HCT116 (cell line): ENCODE measurements at regions not wholly inside any gene's neighbourhood (a gene's known extent, or its start where the extent isn't known, plus 50 kb on each side); places are given as distances from the start of the nearest gene placed in this dataset.

Source experiments
- ATAC-seq: fragments of 200-7000 bp; cut with Tn5 transposase; 2 replicates; pipeline ENCODE4 v1.9.1; 2020; ENCODE audit warnings: mild to moderate bottlenecking, moderate library complexity
- BruUV-seq: library from RNA; stranded (reverse); fragments of 400-500 nt; replicated peaks from 2 replicates; lab custom pipeline; 2021; lab: Mats Ljungman, UMichigan
- CTCF ChIA-PET: fragments of 300-600 bp; sonication (Branson Sonifier 250); formaldehyde crosslinking; loops from one replicate; lab custom pipeline; 2021; ENCODE audit warnings: antibody characterized with exemption; lab: Charles Lee
- POLR2A ChIA-PET: fragments of 300-600, 350-600 bp; sonication (Branson Sonifier 250); formaldehyde crosslinking; loops from one replicate; lab custom pipeline; 2021; ENCODE audit warnings: antibody characterized with exemption; lab: Charles Lee
- RAD21 ChIA-PET, 2 experiments: fragments of 300-600 bp; sonication (Branson Sonifier 250); formaldehyde crosslinking; loops; one replicate each; lab custom pipeline; 2023; ENCODE audit warnings: low total read pairs in 2 of 2; ENCODE audit not compliant: uncharacterized antibody in 2 of 2, unreplicated experiment in 2 of 2, low non-redundant PET in 1 of 2; lab: Charles Lee
- DNase-seq: peaks from one replicate; pipeline ENCODE4 v3.0.0-alpha.2; 2010; ENCODE audit warnings: low read depth, low spot score
- H2AFZ ChIP-seq: fragments of 200-600 bp; shearing (Covaris generic), sonication (generic); 2 replicates; pipeline ENCODE4 v1.6.1; 2017; ENCODE audit warnings: low read depth, mixed run types, mixed read lengths, antibody characterized with exemption, low read length; ENCODE audit not compliant: poor library complexity, severe bottlenecking
- H3K27ac ChIP-seq: 2 replicates; pipeline ENCODE4 v1.5.1; 2012; ENCODE audit warnings: low read depth, low read length
- H3K27me3 ChIP-seq: fragments of 200-600 bp; sonication (generic); 2 replicates; pipeline ENCODE4 v1.6.1; 2016; ENCODE audit warnings: mixed run types, low read length, mixed read lengths; ENCODE audit not compliant: insufficient read depth
- H3K36me3 ChIP-seq, 2 experiments: fragments of 200-500 bp in 1 of 2; fragments of 200-600 bp in 1 of 2; sonication (Bioruptor generic) in 1 of 2; sonication (generic) in 1 of 2; 2 replicates each; pipeline versions ENCODE4 v1.5.1 to v1.6.1; 2014 to 2016; ENCODE audit warnings: low read length in 2 of 2, inconsistent platforms in 1 of 2, mixed read lengths in 1 of 2, mixed run types in 1 of 2; ENCODE audit not compliant: insufficient read depth in 2 of 2, control insufficient read depth in 1 of 2
- H3K4me1 ChIP-seq, 2 experiments: fragments of 200-600 bp in 1 of 2; sonication (generic) in 1 of 2; 2 replicates each; pipeline versions ENCODE4 v1.5.1 to v1.6.1; 2012 to 2017; ENCODE audit warnings: low read length in 2 of 2, inconsistent platforms in 1 of 2, mild to moderate bottlenecking in 1 of 2, mixed read lengths in 1 of 2, mixed run types in 1 of 2, moderate library complexity in 1 of 2; ENCODE audit not compliant: insufficient read depth in 2 of 2, control insufficient read depth in 1 of 2
- H3K4me2 ChIP-seq: fragments of 200-600 bp; sonication (generic); 2 replicates; pipeline ENCODE4 v1.6.1; 2017; ENCODE audit warnings: mixed run types, low read length, mixed read lengths
- H3K4me3 ChIP-seq, 2 experiments: fragments of 200-600 bp in 1 of 2; sonication (generic) in 1 of 2; replicated peaks in 1 of 2; 2 replicates each; pipeline ENCODE4 v1.5.1; 2011 to 2016; ENCODE audit warnings: low read length in 2 of 2, control low read depth in 1 of 2, low read depth in 1 of 2, mild to moderate bottlenecking in 1 of 2, mixed read lengths in 1 of 2, mixed run types in 1 of 2
- H3K79me2 ChIP-seq: fragments of 200-600 bp; sonication (generic); 2 replicates; pipeline ENCODE4 v1.6.1; 2017; ENCODE audit warnings: mild to moderate bottlenecking, mixed run types, low read length, moderate library complexity, mixed read lengths; ENCODE audit not compliant: insufficient read depth
- H3K9ac ChIP-seq: fragments of 200-600 bp; sonication (generic); 2 replicates; pipeline ENCODE4 v1.6.1; 2016; ENCODE audit warnings: low read length, mixed read lengths
- H3K9me2 ChIP-seq: fragments of 200-600 bp; sonication (generic), shearing (Covaris generic); 2 replicates; pipeline ENCODE4 v1.6.1; 2017; ENCODE audit warnings: mixed run types, mild to moderate bottlenecking, moderate library complexity; ENCODE audit not compliant: insufficient read depth
- H3K9me3 ChIP-seq, 2 experiments: fragments of 200-500 bp in 1 of 2; fragments of 200-600 bp in 1 of 2; sonication (Bioruptor generic) in 1 of 2; sonication (generic) in 1 of 2; 2 replicates each; pipeline ENCODE4 v1.6.1; 2014 to 2017; ENCODE audit warnings: low read length in 2 of 2, mixed read lengths in 2 of 2, inconsistent platforms in 1 of 2, low read depth in 1 of 2, mild to moderate bottlenecking in 1 of 2, mixed run types in 1 of 2, moderate library complexity in 1 of 2; ENCODE audit not compliant: control insufficient read depth in 1 of 2, insufficient read depth in 1 of 2
- H4K20me1 ChIP-seq: fragments of 200-600 bp; sonication (generic), shearing (Covaris generic); 2 replicates; pipeline ENCODE4 v1.6.1; 2017; ENCODE audit warnings: mixed run types, mild to moderate bottlenecking, moderate library complexity; ENCODE audit not compliant: insufficient read depth
- EZH2 ChIP-seq: fragments of 200-600 bp; sonication (generic); IDR thresholded peaks from 2 replicates; pipeline ENCODE4 v1.6.1; 2017; ENCODE audit warnings: antibody characterized with exemption, mixed run types
- EZH2phosphoT487 ChIP-seq: fragments of 200-600 bp; IDR thresholded peaks from 2 replicates; pipeline ENCODE4 v1.6.1; 2018; ENCODE audit warnings: antibody characterized with exemption, borderline replicate concordance
- FOSL1 ChIP-seq: IDR thresholded peaks from 2 replicates; pipeline ENCODE4 v1.6.1; 2012; ENCODE audit warnings: low read depth
- POLR2A ChIP-seq: IDR thresholded peaks from 2 replicates; pipeline ENCODE4 v1.7.0; 2011; ENCODE audit warnings: borderline replicate concordance; ENCODE audit not compliant: insufficient read depth, insufficient read length; ENCODE audit errors: extremely low read depth
- SP1 ChIP-seq: IDR thresholded peaks from 2 replicates; pipeline ENCODE4 v1.6.1; 2012; ENCODE audit warnings: low read depth
- SRF ChIP-seq: IDR thresholded peaks from 2 replicates; pipeline ENCODE4 v1.6.1; 2012; ENCODE audit warnings: low read depth
- TCF7L2 ChIP-seq: IDR thresholded peaks from 2 replicates; pipeline ENCODE4 v1.7.0; 2011; ENCODE audit warnings: borderline replicate concordance, inconsistent platforms; ENCODE audit not compliant: insufficient read depth, insufficient read length; ENCODE audit errors: extremely low read depth
- intact Hi-C: fragments of 100-400 bp; cut with micrococcal nuclease; formaldehyde crosslinking; loops from 2 replicates; pipeline ENCODE4 v1.10.0; 2022
- TF ChIP-seq, protein P1 (sequence below): IDR thresholded peaks from 2 replicates; pipeline ENCODE4 v1.6.1; 2011; ENCODE audit warnings: mild to moderate bottlenecking, low read length, moderate library complexity; ENCODE audit not compliant: insufficient replicate concordance; ENCODE audit errors: extremely low read depth
- TF ChIP-seq, protein P2 (sequence below): IDR thresholded peaks from 2 replicates; pipeline ENCODE4 v1.6.1; 2012
- TF ChIP-seq, protein P3 (sequence below), 3 experiments: fragments of 200-600 bp in 1 of 3; sonication (generic) in 1 of 3; IDR thresholded peaks in 2 of 3; conservative IDR thresholded peaks in 1 of 3; 2 replicates each; pipeline ENCODE4 v1.5.1; 2012 to 2017; ENCODE audit warnings: low read depth in 2 of 3, low read length in 2 of 3, antibody characterized with exemption in 1 of 3, borderline replicate concordance in 1 of 3, control low read depth in 1 of 3, mild to moderate bottlenecking in 1 of 3, mixed read lengths in 1 of 3, mixed run types in 1 of 3, moderate library complexity in 1 of 3; ENCODE audit not compliant: insufficient read depth in 1 of 3

DNA sequence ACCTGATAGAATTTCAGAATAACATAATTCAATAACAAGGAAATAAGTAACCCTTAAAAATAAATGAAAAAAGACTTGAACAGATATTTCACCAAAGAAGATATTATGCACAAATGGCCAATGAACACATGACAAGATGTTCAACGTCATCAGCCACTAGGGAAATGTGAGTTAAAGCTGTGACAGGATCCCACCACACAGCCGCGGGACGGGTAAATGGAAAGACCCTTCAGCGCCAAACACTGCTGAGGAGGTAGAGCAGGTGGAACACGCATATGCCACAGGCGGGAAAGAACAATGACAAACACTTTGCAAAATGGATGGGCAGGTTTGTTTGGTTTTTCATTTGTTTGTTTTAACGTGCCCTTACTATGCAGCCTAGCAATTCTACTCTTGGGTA, 86.1 kb upstream of the RNF32 start:
- no peak for ATAC-seq

More for the DNA sequence above, 86.1 kb upstream of the RNF32 start:
- Histone ChIP-seq H4K20me1 (no peaks in the 10 kb centered on the region), H3K4me2 (no peak overlapping the region), H3K9me3 (no peaks in the 10 kb centered on the region), H3K4me1 (peaks cover 0 to 4% of the 10 kb centered on the region in 2 experiments; a peak in 1 of 4 replicates), H3K9me2 (no peaks in the 10 kb centered on the region), H3K36me3 (no peaks in the 10 kb centered on the region), H3K4me3 (no peak overlapping the region), H2AFZ (no peak overlapping the region), H3K27me3 (no peaks in the 10 kb centered on the region), H3K27ac (no peak overlapping the region), H3K79me2 (no peaks in the 10 kb centered on the region), H3K9ac (no peak overlapping the region)
- TF ChIP-seq, protein P1, sequence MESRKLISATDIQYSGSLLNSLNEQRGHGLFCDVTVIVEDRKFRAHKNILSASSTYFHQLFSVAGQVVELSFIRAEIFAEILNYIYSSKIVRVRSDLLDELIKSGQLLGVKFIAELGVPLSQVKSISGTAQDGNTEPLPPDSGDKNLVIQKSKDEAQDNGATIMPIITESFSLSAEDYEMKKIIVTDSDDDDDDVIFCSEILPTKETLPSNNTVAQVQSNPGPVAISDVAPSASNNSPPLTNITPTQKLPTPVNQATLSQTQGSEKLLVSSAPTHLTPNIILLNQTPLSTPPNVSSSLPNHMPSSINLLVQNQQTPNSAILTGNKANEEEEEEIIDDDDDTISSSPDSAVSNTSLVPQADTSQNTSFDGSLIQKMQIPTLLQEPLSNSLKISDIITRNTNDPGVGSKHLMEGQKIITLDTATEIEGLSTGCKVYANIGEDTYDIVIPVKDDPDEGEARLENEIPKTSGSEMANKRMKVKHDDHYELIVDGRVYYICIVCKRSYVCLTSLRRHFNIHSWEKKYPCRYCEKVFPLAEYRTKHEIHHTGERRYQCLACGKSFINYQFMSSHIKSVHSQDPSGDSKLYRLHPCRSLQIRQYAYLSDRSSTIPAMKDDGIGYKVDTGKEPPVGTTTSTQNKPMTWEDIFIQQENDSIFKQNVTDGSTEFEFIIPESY, result no peak
- TF ChIP-seq TCF7L2, result no peak
- no peak for TF ChIP-seq EZH2
- TF ChIP-seq, protein P2, sequence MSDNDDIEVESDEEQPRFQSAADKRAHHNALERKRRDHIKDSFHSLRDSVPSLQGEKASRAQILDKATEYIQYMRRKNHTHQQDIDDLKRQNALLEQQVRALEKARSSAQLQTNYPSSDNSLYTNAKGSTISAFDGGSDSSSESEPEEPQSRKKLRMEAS, result no peak
- no peak for TF ChIP-seq EZH2phosphoT487
- TF ChIP-seq, protein P3, sequence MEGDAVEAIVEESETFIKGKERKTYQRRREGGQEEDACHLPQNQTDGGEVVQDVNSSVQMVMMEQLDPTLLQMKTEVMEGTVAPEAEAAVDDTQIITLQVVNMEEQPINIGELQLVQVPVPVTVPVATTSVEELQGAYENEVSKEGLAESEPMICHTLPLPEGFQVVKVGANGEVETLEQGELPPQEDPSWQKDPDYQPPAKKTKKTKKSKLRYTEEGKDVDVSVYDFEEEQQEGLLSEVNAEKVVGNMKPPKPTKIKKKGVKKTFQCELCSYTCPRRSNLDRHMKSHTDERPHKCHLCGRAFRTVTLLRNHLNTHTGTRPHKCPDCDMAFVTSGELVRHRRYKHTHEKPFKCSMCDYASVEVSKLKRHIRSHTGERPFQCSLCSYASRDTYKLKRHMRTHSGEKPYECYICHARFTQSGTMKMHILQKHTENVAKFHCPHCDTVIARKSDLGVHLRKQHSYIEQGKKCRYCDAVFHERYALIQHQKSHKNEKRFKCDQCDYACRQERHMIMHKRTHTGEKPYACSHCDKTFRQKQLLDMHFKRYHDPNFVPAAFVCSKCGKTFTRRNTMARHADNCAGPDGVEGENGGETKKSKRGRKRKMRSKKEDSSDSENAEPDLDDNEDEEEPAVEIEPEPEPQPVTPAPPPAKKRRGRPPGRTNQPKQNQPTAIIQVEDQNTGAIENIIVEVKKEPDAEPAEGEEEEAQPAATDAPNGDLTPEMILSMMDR (IDR thresholded peaks at IDR 0.05 in 2 of 3, conservative IDR thresholded peaks at IDR 0.05 in 1 of 3; ENCODE audit: borderline replicate concordance in 1 of 3, insufficient read depth in 1 of 3, low read depth in 2 of 3, low read length in 2 of 3), result no peak
- no peak for TF ChIP-seq SRF
- TF ChIP-seq POLR2A, result no peak
- TF ChIP-seq FOSL1, result no peak
- TF ChIP-seq SP1, result no peak
- intact Hi-C loops, result no loop called here
- DNase-seq, result no peak
- ChIA-PET CTCF (no interaction called here), RAD21 (no interaction called here), POLR2A (no interaction called here)
- BruUV-seq, result no TSS peak
